ENCODE measurements at regions not wholly inside any gene's neighbourhood (a gene's known extent, or its start where the extent isn't known, plus 50 kb on each side); places are given as distances from the start of the nearest gene placed in this dataset.
"Not testable (repeated sequence)": the region's sequence is repeated elsewhere in the genome, so short reads cannot be mapped to it uniquely, and the experiment has no call there.

- not testable (repeated sequence) for TF ChIP-seq TOX (CRISPR knock-in tag; IDR thresholded peaks at IDR 0.05; ENCODE audit: borderline replicate concordance); ARNTL (CRISPR knock-in tag; IDR thresholded peaks at IDR 0.05; ENCODE audit: borderline replicate concordance, low read depth); TSHZ2 (CRISPR knock-in tag; IDR thresholded peaks at IDR 0.05); GLIS3 (CRISPR knock-in tag; IDR thresholded peaks at IDR 0.05); TCF4 (CRISPR knock-in tag; IDR thresholded peaks at IDR 0.05; ENCODE audit: borderline replicate concordance); RARB (CRISPR knock-in tag; IDR thresholded peaks at IDR 0.05); POU6F1 (CRISPR knock-in tag; IDR thresholded peaks at IDR 0.05; ENCODE audit: borderline replicate concordance, low read depth); OSR1 (CRISPR knock-in tag; IDR thresholded peaks at IDR 0.05); CREB5 (CRISPR knock-in tag; IDR thresholded peaks at IDR 0.05; ENCODE audit: low read depth); BACH2 (CRISPR knock-in tag; IDR thresholded peaks at IDR 0.05; ENCODE audit: borderline replicate concordance); PATZ1 (CRISPR knock-in tag; IDR thresholded peaks at IDR 0.05; ENCODE audit: borderline replicate concordance); ISL1 (CRISPR knock-in tag; IDR thresholded peaks at IDR 0.05)
Observed at GRCh38 chr7:94321138-94321537, 73.6 kb upstream of the COL1A2 start.

Data from SK-N-SH treated with all-trans-retinoic acid at 6 μM for 48 hours (cell line).